ENCODE measurements at regions not wholly inside any gene's neighbourhood (a gene's known extent, or its start where the extent isn't known, plus 50 kb on each side); places are given as distances from the start of the nearest gene placed in this dataset.

DNA sequence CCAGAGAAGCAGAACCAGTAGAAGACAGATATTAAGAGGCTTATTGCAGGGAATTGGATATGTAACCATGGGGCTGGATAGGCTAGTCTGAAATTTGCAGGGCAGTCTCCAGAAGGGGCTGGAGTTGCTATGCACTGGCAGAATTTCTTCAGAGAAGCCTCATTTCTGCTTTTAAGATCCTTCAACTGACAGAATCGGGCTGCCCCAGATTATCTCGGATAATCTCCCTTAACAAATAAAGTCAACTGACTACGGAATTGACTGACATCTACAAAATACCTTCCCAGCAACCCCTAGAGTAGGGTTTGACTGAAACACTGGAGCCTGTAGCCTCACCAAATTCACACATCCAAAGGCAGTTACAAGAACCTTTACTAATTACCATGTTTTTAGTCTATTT lies 136.4 kb downstream of the SOCS6 start:
- DNase-seq (ENCODE audit: low read depth) = no peak
- no peak overlapping the region for H3K4me3 ChIP-seq (ENCODE audit: low read depth, low read length)
- TF ChIP-seq, protein P1, sequence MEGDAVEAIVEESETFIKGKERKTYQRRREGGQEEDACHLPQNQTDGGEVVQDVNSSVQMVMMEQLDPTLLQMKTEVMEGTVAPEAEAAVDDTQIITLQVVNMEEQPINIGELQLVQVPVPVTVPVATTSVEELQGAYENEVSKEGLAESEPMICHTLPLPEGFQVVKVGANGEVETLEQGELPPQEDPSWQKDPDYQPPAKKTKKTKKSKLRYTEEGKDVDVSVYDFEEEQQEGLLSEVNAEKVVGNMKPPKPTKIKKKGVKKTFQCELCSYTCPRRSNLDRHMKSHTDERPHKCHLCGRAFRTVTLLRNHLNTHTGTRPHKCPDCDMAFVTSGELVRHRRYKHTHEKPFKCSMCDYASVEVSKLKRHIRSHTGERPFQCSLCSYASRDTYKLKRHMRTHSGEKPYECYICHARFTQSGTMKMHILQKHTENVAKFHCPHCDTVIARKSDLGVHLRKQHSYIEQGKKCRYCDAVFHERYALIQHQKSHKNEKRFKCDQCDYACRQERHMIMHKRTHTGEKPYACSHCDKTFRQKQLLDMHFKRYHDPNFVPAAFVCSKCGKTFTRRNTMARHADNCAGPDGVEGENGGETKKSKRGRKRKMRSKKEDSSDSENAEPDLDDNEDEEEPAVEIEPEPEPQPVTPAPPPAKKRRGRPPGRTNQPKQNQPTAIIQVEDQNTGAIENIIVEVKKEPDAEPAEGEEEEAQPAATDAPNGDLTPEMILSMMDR (IDR thresholded peaks at IDR 0.05; ENCODE audit: insufficient read depth, low read depth, low read length) = no peak

DNA sequence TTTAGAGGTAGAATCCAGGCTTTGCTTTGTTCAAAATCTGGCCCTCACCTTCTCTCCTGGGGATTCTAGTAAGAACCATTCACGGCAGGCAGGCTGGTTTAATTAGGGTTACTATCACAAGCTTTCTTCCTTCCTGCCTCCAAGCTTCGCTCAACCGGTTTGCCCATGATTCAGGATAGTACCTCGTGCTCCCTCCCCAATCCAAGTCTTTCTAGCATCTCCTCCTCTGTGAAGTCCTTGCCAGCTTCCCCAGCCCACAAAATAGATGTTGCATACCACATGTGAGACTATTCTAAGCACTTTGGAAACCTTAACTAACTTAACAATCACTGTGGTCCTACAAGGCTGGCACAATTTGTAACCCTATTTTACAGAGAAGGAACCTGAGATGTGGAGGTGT lies 135.1 kb downstream of the SOCS6 start:
- TF ChIP-seq, protein P1 (IDR thresholded peaks at IDR 0.05; ENCODE audit: insufficient read depth, low read depth, low read length) = no peak
- H3K4me3 ChIP-seq (ENCODE audit: low read depth, low read length) = no peak overlapping the region
- no peak for DNase-seq (ENCODE audit: low read depth)

DNA sequence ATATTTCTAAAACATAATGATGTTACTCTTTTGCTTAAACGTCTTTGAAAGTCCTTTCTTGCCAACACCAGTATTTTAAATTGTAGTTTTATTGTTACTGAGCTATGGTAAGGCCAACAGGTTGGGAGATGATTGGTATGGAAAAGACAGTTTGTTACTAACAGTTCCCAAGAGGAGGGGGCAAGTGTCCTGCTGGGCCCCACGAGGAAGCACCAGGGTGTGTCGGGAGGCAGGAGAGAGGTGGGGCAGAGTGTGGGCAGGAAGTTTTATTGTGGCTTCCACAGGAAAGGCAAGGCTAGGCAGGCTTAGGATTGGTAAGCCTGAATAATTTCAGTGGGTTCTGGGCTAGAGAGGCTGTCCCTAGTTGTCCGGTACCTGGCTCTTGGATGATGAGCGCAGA lies 134.3 kb downstream of the SOCS6 start:
- no peak for DNase-seq (ENCODE audit: low read depth)
- H3K4me3 ChIP-seq (ENCODE audit: low read depth, low read length) = no peak overlapping the region
- TF ChIP-seq, protein P1 (IDR thresholded peaks at IDR 0.05; ENCODE audit: insufficient read depth, low read depth, low read length) = no peak

DNA sequence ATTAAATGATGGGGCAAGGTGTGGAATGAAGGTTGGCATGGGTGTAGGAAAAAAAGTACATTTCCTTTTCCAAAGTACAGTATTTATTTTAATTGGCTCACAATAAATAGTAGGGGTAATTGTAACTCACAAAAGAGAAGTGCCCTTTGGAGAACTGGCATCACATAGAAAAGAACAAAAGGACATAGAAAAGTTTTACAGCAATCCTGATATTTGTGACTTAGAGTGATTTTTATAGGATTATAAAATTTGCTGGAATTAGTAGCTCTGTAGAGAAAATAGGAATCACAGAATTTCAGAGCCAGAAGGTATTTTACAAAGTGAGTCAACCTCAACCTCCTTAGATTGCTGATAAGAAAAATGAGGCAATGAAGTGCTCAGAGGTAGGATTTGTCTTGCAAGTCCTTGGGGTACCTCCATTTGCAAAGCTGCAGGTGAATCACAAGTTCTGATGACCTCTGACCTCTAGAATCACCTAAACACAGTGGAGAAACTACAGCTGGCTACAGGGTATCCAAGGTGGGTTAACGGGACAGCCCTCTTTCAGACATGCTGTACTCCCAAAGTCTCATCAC lies 133.6 kb downstream of the SOCS6 start:
- DNase-seq (ENCODE audit: low read depth) = peak; percentile 51
- H3K4me3 ChIP-seq (ENCODE audit: low read depth, low read length) = no peak overlapping the region
- TF ChIP-seq, protein P1 (IDR thresholded peaks at IDR 0.05; ENCODE audit: insufficient read depth, low read depth, low read length) = no peak

DNA sequence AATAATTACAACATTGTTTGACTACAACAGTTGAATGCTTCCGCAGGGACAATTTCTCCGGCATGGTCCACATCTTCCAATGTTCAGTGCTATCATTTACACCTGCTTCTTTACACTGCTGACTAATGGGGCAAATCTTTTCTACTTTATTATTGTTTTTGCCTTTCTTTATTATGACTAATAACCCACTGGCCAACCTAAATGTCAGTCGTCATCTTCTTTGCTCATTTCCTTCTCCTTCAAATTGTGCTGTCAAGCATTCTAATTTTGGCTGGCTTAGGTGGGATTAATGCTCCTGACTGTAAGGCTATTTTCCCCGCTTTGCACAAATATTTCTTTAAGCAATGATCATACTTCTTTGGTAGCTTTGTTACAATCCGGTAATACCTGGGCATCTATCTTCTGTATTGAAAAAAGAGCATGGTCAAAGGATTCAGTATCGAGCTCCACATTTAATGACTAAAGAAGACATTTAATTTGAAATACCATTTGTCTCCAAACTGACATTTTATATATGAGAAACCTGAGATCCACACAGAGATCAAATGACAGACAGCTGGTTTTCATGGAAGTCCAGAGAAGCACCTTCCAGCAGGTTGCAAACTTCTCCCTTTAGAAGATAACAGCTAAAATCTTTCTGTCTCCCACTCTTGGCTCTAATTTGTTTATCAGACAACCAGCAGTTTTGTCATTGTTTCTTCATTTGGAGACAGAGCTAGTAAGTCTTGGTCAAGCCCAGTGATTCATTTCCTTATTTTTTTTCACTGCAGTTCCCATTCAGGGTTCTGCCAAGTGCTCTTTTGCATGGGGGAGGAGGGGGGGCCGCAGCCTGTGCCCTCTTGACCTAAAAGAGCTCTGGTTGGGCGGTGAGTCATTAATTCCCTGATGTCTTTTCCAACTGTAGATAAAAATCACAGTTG lies 132.9 kb downstream of the SOCS6 start:
- TF ChIP-seq, protein P1 (IDR thresholded peaks at IDR 0.05; ENCODE audit: insufficient read depth, low read depth, low read length) = no peak
- DNase-seq (ENCODE audit: low read depth) = peak; percentile 97
- H3K4me3 ChIP-seq (ENCODE audit: low read depth, low read length) = no peak overlapping the region

DNA sequence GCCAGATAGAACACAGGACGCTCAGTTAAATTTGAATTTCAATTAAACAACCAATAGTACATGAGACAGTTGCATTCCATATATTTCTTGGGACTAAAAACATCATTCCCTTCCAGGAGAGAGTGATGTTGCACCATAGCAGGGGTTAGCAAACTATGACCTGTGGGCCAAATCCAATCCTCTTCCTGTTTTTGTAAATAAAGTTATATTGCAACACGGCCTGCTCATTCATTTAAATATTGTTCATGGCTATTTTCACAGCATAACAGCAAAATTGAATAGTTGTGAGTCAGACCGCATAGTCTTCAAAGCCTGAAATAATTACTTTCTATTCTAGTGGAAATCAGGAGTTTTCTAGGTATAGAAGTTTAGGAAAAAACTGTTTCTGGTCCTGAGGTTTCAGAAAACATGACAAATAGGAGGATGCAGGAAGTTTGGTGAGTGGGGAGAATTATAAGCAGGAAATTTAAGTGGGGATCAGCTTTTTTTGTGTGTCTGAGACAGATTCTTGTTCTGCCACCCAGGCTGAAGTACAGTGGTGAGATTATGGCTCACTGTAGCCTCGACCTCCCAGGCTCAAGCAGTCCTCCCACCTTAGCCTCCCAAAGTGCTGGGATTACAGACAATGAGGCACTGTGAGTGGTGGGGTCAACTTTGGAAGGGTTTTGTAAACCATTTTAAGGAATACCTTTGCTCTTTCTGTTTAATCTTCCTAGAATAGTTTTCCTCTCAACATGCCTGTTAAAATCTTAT lies 131.5 kb downstream of the SOCS6 start:
- peak; percentile 99 for DNase-seq (ENCODE audit: low read depth)
- TF ChIP-seq, protein P1 (IDR thresholded peaks at IDR 0.05; ENCODE audit: insufficient read depth, low read depth, low read length) = no peak

More for the DNA sequence above, 131.5 kb downstream of the SOCS6 start:
- peak overlapping the region; percentile 29 for H3K4me3 ChIP-seq (ENCODE audit: low read depth, low read length)

Measured in fibroblast of villous mesenchyme (primary cell).